Sigmoid colon (tissue), 4 donors: ENCODE measurements at regions not wholly inside any gene's neighbourhood (a gene's known extent, or its start where the extent isn't known, plus 50 kb on each side); places are given as distances from the start of the nearest gene placed in this dataset.

Experiments
- EP300 ChIP-seq, 4 donors: sonication (generic); formaldehyde crosslinking; IDR thresholded peaks; one replicate each; pipeline ENCODE4 v1.6.1; 2017; ENCODE audit warnings: antibody characterized with exemption in 4 of 4
- POLR2AphosphoS5 ChIP-seq, 4 donors: sonication (generic); formaldehyde crosslinking; IDR thresholded peaks; one replicate each; pipeline ENCODE4 v1.6.1; 2017; ENCODE audit warnings: antibody characterized with exemption in 4 of 4
- TF ChIP-seq, protein P1 (sequence below), 4 experiments: fragments of 450-650 bp in 3 of 4; fragments of 200-600 bp in 1 of 4; IDR thresholded peaks; one replicate each; pipeline ENCODE4 v1.5.1; 2016 to 2019; ENCODE audit warnings: antibody characterized with exemption in 4 of 4, mild to moderate bottlenecking in 3 of 4, moderate library complexity in 2 of 4

DNA sequence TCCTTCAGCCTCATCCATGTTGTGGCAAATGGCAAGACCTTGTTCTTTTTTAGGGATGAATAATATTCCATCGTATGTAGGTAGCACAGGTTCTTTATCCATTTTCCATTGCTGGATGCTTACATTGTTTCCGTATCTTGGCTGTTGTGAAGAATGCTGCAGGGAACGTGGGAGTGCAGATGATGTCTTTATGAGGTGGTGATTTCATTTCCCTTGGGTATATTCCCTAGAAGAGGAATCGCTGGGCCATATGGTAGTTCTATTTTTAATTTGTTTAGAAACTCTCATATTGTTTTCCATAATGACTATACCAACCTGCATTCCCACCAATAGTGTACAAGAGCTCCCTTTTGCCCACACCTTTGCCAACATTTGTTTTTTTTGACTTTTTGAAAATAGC is 186.3 kb upstream of the TMTC4 start:
- TF ChIP-seq EP300 (IDR thresholded peaks at IDR 0.05) (no peak), POLR2AphosphoS5 (IDR thresholded peaks at IDR 0.05) (no peak)
- TF ChIP-seq, protein P1, sequence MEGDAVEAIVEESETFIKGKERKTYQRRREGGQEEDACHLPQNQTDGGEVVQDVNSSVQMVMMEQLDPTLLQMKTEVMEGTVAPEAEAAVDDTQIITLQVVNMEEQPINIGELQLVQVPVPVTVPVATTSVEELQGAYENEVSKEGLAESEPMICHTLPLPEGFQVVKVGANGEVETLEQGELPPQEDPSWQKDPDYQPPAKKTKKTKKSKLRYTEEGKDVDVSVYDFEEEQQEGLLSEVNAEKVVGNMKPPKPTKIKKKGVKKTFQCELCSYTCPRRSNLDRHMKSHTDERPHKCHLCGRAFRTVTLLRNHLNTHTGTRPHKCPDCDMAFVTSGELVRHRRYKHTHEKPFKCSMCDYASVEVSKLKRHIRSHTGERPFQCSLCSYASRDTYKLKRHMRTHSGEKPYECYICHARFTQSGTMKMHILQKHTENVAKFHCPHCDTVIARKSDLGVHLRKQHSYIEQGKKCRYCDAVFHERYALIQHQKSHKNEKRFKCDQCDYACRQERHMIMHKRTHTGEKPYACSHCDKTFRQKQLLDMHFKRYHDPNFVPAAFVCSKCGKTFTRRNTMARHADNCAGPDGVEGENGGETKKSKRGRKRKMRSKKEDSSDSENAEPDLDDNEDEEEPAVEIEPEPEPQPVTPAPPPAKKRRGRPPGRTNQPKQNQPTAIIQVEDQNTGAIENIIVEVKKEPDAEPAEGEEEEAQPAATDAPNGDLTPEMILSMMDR (IDR thresholded peaks at IDR 0.05) = no peak
